Subcutaneous abdominal adipose tissue (tissue), 5 donors: ENCODE measurements at regions not wholly inside any gene's neighbourhood (a gene's known extent, or its start where the extent isn't known, plus 50 kb on each side); places are given as distances from the start of the nearest gene placed in this dataset.

Experiments
- H3K27ac ChIP-seq: one replicate; pipeline ENCODE4 v1.7.0; 2013; ENCODE audit warnings: low read depth, mild to moderate bottlenecking, inconsistent platforms, low read length, moderate library complexity
- H3K27me3 ChIP-seq, 5 donors: one replicate each; pipeline ENCODE4 v1.7.0; 2013; ENCODE audit warnings: low read length in 5 of 5, inconsistent platforms in 1 of 5; ENCODE audit not compliant: control insufficient read depth in 5 of 5, insufficient read depth in 4 of 5
- H3K36me3 ChIP-seq, 5 donors: one replicate each; pipeline ENCODE4 v1.7.0; 2013; ENCODE audit warnings: low read length in 5 of 5; ENCODE audit not compliant: control insufficient read depth in 5 of 5, insufficient read depth in 5 of 5
- H3K4me1 ChIP-seq, 5 donors: one replicate each; pipeline ENCODE4 v1.7.0; 2013; ENCODE audit warnings: low read length in 5 of 5, mild to moderate bottlenecking in 3 of 5, moderate library complexity in 1 of 5; ENCODE audit not compliant: control insufficient read depth in 5 of 5, insufficient read depth in 5 of 5
- H3K4me3 ChIP-seq, 5 donors: one replicate each; pipeline ENCODE4 v1.7.0; 2013; ENCODE audit warnings: low read length in 5 of 5, low read depth in 1 of 5
- H3K9ac ChIP-seq, 5 donors: one replicate each; pipeline ENCODE4 v1.7.0; 2013; ENCODE audit warnings: low read length in 5 of 5, mild to moderate bottlenecking in 4 of 5, moderate library complexity in 3 of 5
- H3K9me3 ChIP-seq, 5 donors: one replicate each; pipeline ENCODE4 v1.7.0; 2013; ENCODE audit warnings: low read length in 5 of 5; ENCODE audit not compliant: control insufficient read depth in 5 of 5
- donor health status: healthy.
- donor health status: healthy.
- donor health status: healthy.
- donor health status: healthy.
- donor health status: healthy.

DNA sequence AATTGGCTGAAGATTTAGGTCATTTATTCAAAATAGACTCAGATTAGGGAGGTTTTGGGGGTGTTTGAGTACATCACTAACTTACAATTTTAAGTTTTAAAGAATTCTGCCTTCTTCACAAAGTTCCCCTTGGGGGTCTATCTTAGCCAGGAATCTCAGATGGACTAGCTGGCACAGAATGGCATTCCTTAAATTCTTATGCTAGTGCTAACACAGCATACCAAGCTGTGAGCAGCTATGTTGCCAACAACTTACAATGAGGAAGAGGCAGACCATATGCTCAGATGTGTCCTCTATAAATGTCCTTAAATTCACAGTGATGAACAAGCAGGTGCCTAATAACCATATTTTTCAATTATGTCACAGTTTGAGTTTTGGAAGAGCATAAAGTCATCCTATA lies 60.9 kb upstream of the NPHP3 start:
- H3K9me3 ChIP-seq: no peaks in the 10 kb centered on the region
- no peaks in the 10 kb centered on the region for H3K36me3 ChIP-seq
- no peak overlapping the region for H3K27ac ChIP-seq

DNA sequence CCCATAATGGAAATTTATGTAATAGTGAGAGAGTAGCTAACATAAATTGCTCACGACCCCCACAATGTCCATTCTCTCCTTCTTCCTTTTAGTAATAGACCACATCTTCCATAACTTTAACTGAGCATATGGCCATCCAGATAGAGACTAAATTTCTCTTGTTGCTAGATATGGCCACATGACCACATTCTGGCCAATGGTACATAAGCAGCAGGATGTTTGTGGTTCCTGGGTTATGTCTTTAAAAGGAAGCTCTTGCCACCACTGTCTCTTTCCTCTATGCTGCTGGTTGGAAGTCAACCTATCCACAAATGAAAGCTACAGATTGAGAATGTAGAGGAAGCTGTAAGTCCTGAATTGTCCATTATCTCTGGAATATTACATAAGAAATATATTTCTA lies 59.7 kb upstream of the NPHP3 start:
- no peaks in the 10 kb centered on the region for H3K36me3 ChIP-seq
- H3K9ac ChIP-seq: no peak overlapping the region
- no peaks in the 10 kb centered on the region for H3K9me3 ChIP-seq
- H3K27ac ChIP-seq: no peak overlapping the region
- H3K4me1 ChIP-seq: peaks cover 0 to 8% (median under 1%) of the 10 kb centered on the region in 5 donors
- no peaks in the 10 kb centered on the region for H3K27me3 ChIP-seq
- no peak overlapping the region for H3K4me3 ChIP-seq

More for the DNA sequence above, 60.9 kb upstream of the NPHP3 start:
- Histone ChIP-seq H3K27me3 (no peaks in the 10 kb centered on the region), H3K4me1 (peaks cover 0 to 16% (median 3%) of the 10 kb centered on the region in 5 donors), H3K9ac (no peak overlapping the region), H3K4me3 (no peak overlapping the region)

DNA sequence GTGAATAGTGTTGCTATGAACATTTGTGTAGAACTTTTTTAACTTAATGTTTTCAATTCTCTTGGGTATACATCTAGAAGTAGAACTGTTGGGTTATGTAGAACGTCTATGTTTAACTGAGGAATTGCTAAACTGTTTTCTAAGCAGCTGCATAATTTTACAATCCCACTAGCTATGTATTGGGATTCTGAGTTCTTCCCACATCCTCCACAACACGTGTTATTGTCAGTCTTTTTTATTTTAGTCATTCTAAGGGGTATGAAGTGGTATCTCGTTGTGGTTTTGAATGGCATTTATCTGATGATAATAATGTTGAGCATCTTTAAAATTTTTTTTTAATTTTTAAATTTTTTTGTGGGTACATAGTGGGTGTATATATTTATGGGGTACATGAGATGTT lies 55.0 kb upstream of the NPHP3 start:
- Histone ChIP-seq H3K4me1 (no peaks in the 10 kb centered on the region), H3K36me3 (no peaks in the 10 kb centered on the region), H3K4me3 (no peak overlapping the region), H3K27ac (no peak overlapping the region), H3K27me3 (no peaks in the 10 kb centered on the region), H3K9me3 (no peaks in the 10 kb centered on the region), H3K9ac (no peak overlapping the region)

DNA sequence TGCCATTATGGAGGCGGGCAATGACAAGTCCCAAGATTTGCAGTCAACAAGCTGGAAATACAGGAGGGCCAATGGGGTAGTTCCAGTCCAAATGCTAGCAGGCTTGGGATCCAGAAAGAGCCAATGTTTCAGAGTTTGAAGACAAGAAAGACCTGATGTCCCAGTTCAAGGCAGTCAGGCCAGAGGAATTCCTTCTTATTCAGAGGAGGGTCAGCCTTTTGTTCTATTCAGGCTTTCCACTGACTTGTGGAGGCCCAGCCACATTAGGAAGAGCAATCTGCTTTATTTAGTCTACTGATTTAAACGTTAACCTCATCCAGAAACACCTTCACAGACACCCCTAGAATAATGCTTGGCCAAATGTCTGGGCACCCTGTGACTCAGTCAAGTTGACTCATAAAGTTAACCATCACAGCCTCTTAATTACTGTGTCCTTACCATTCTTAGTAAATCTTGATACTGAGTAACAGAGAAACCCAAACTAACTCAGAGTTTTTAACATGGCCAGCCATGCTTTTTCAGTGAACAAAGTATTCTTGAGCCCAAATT lies 50.9 kb upstream of the NPHP3 start:
- no peak overlapping the region for H3K9ac ChIP-seq
- H3K4me3 ChIP-seq: no peak overlapping the region
- peaks cover 0 to 2% (median 0%) of the 10 kb centered on the region in 5 donors for H3K4me1 ChIP-seq
- no peak overlapping the region for H3K27ac ChIP-seq
- H3K27me3 ChIP-seq: no peaks in the 10 kb centered on the region
- no peaks in the 10 kb centered on the region for H3K36me3 ChIP-seq
- no peaks in the 10 kb centered on the region for H3K9me3 ChIP-seq

DNA sequence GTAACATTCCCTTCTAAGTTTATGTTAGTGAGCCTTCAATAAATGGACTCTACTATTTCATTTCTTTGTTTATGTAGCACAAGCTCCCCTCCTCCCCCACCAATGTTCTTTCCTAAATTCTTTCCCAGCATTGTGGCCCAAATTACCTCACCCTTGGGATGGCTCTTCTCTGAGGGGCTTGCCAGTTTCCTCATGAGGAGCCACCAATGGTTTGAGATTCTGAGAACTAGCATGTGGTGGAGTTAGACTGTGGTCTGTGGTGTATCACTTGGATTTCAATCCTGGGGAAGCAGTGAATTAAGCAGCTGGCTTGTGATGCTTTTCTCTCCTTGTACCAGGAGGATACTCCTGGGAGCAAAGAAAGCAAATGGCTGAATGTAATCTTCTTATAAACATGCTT lies 50.0 kb upstream of the NPHP3 start:
- H3K9ac ChIP-seq: no peak overlapping the region
- no peaks in the 10 kb centered on the region for H3K27me3 ChIP-seq
- no peak overlapping the region for H3K4me3 ChIP-seq
- no peak overlapping the region for H3K27ac ChIP-seq
- H3K9me3 ChIP-seq: no peaks in the 10 kb centered on the region
- no peaks in the 10 kb centered on the region for H3K36me3 ChIP-seq
- H3K4me1 ChIP-seq: peaks cover 0 to 2% (median 0%) of the 10 kb centered on the region in 5 donors
